GM12878 (cell line): ENCODE measurements at regions not wholly inside any gene's neighbourhood (a gene's known extent, or its start where the extent isn't known, plus 50 kb on each side); places are given as distances from the start of the nearest gene placed in this dataset.

Experiments
- ATAC-seq: fragments of 200-7000 bp; cut with Tn5 transposase; 3 replicates; pipeline ENCODE4 v1.9.1; 2020; ENCODE audit warnings: mild to moderate bottlenecking, moderate library complexity
- BruUV-seq: library from RNA; stranded (reverse); fragments of 400-500 nt; replicated peaks from 2 replicates; lab custom pipeline; 2021; lab: Mats Ljungman, UMichigan
- CTCF ChIA-PET: fragments of 300-600 bp; sonication (Branson Sonifier 250); formaldehyde crosslinking; extraction: SDS; loops from one replicate; lab custom pipeline; 2021; ENCODE audit warnings: inconsistent platforms; lab: Yijun Ruan, JAX
- POLR2A ChIA-PET: fragments of 350-600 bp; formaldehyde crosslinking; extraction: SDS; loops from one replicate; lab custom pipeline; 2021; ENCODE audit warnings: inconsistent platforms; lab: Charles Lee
- RAD21 ChIA-PET: fragments of 300-600 bp; sonication (Branson Sonifier 250); formaldehyde crosslinking; loops from one replicate; lab custom pipeline; 2023; ENCODE audit warnings: antibody characterized with exemption; ENCODE audit not compliant: unreplicated experiment; lab: Charles Lee
- SMC1A ChIA-PET: fragments of 300-600 bp; sonication (Branson Sonifier 250); formaldehyde crosslinking; loops from one replicate; lab custom pipeline; 2023; ENCODE audit not compliant: unreplicated experiment, uncharacterized antibody; lab: Charles Lee
- DNase-seq: peaks from one replicate; pipeline ENCODE4 v3.0.0-alpha.2; 2011; ENCODE audit warnings: low read depth, low spot score
- FAIRE-seq: peaks from 3 replicates; lab custom pipeline; 2011; peaks lifted over from hg19 to GRCh38; lab: Jason Lieb, UNC
- H2AFZ ChIP-seq: 2 replicates; pipeline ENCODE4 v1.6.0; 2011; ENCODE audit warnings: low read depth, low read length, control low read depth; ENCODE audit not compliant: control insufficient read depth
- H3K27ac ChIP-seq: 2 replicates; pipeline ENCODE4 v1.5.1; 2011; ENCODE audit warnings: control low read depth; ENCODE audit not compliant: control insufficient read depth, insufficient read depth
- H3K27me3 ChIP-seq, 2 experiments: replicated peaks in 1 of 2; 2 replicates each; pipeline versions ENCODE4 v1.6.0 to v1.6.1; 2011; ENCODE audit warnings: low read length in 1 of 2; ENCODE audit not compliant: control insufficient read depth in 2 of 2, insufficient read depth in 2 of 2
- H3K36me3 ChIP-seq, 2 experiments: 2 replicates each; pipeline ENCODE4 v1.5.1; 2011; ENCODE audit warnings: low read length in 1 of 2; ENCODE audit not compliant: control insufficient read depth in 2 of 2, insufficient read depth in 2 of 2
- H3K4me1 ChIP-seq: 2 replicates; pipeline ENCODE4 v1.6.1; 2011; ENCODE audit warnings: mild to moderate bottlenecking, low read length, moderate library complexity, mixed read lengths; ENCODE audit not compliant: control insufficient read depth, insufficient read depth
- H3K4me2 ChIP-seq: 2 replicates; pipeline ENCODE4 v1.6.0; 2011; ENCODE audit warnings: control low read depth; ENCODE audit not compliant: control insufficient read depth, insufficient read depth
- H3K4me3 ChIP-seq: fragments of 200-600 bp; sonication (generic); 2 replicates; pipeline ENCODE4 v1.5.1; 2016
- H3K79me2 ChIP-seq: 2 replicates; pipeline ENCODE4 v1.6.0; 2011; ENCODE audit warnings: low read length; ENCODE audit not compliant: control insufficient read depth, insufficient read depth
- H3K9ac ChIP-seq: 2 replicates; pipeline ENCODE4 v1.8.0; 2011; ENCODE audit warnings: low read length, control low read depth, mixed read lengths; ENCODE audit not compliant: control insufficient read depth, insufficient read depth
- H3K9me3 ChIP-seq: replicated peaks from 3 replicates; pipeline ENCODE4 v1.5.1; 2011; ENCODE audit warnings: mild to moderate bottlenecking, low read length; ENCODE audit not compliant: control insufficient read depth, insufficient read depth
- H4K20me1 ChIP-seq: 2 replicates; pipeline ENCODE4 v1.6.0; 2011; ENCODE audit not compliant: control insufficient read depth, insufficient read depth
- BACH1 ChIP-seq: fragments of 450-650 bp; IDR thresholded peaks from 2 replicates; pipeline ENCODE4 v1.6.1; 2017; ENCODE audit warnings: mild to moderate bottlenecking, borderline replicate concordance
- BCLAF1 ChIP-seq: fragments of 450-650 bp; IDR thresholded peaks from 2 replicates; pipeline ENCODE4 v1.6.1; 2017; ENCODE audit warnings: antibody characterized with exemption, mild to moderate bottlenecking, moderate library complexity
- BRCA1 ChIP-seq: IDR thresholded peaks from 2 replicates; pipeline ENCODE4 v1.6.1; 2011; ENCODE audit warnings: low read depth, low read length, improper control_type of control experiment
- CEBPB ChIP-seq, 2 experiments: fragments of 150-350 bp in 1 of 2; IDR thresholded peaks; 2 replicates each; pipeline ENCODE4 v1.6.1; 2012 to 2014; ENCODE audit warnings: low read depth in 2 of 2, low read length in 2 of 2, borderline replicate concordance in 1 of 2, inconsistent platforms in 1 of 2
- CHD2 ChIP-seq: IDR thresholded peaks from 2 replicates; pipeline ENCODE4 v1.6.1; 2011; ENCODE audit warnings: low read depth, low read length, improper control_type of control experiment, borderline replicate concordance
- CREM ChIP-seq: IDR thresholded peaks from 2 replicates; pipeline ENCODE4 v1.6.1; 2014; ENCODE audit warnings: antibody characterized with exemption, low read depth
- ETV6 ChIP-seq, 2 experiments: fragments of 450-650 bp in 1 of 2; IDR thresholded peaks in 1 of 2; conservative IDR thresholded peaks in 1 of 2; 2 replicates each; pipeline ENCODE4 v1.6.1; 2014; ENCODE audit warnings: antibody characterized with exemption in 1 of 2, borderline replicate concordance in 1 of 2, low read depth in 1 of 2, mild to moderate bottlenecking in 1 of 2, moderate library complexity in 1 of 2
- EZH2 ChIP-seq: IDR thresholded peaks from 2 replicates; pipeline ENCODE4 v1.6.1; 2012; ENCODE audit warnings: low read depth, mild to moderate bottlenecking, control low read depth, inconsistent platforms, low read length, borderline replicate concordance; ENCODE audit not compliant: control insufficient read depth
- LARP7 ChIP-seq: fragments of 450-650 bp; IDR thresholded peaks from 2 replicates; pipeline ENCODE4 v1.6.1; 2017; ENCODE audit warnings: mild to moderate bottlenecking
- MYB ChIP-seq: fragments of 150-350 bp; IDR thresholded peaks from 2 replicates; pipeline ENCODE4 v1.6.1; 2014; ENCODE audit warnings: mild to moderate bottlenecking, low read depth, low read length, borderline replicate concordance
- RAD51 ChIP-seq: fragments of 450-650 bp; IDR thresholded peaks from 2 replicates; pipeline ENCODE4 v1.6.1; 2016; ENCODE audit warnings: moderate library complexity, mild to moderate bottlenecking, inconsistent platforms
- RBBP5 ChIP-seq: fragments of 200-600 bp; sonication (generic); conservative IDR thresholded peaks from 2 replicates; pipeline ENCODE4 v1.6.1; 2016
- SMAD1 ChIP-seq: fragments of 450-650 bp; IDR thresholded peaks from 2 replicates; pipeline ENCODE4 v1.6.1; 2018; ENCODE audit warnings: mild to moderate bottlenecking, low read depth; ENCODE audit not compliant: partially characterized antibody
- SMC3 ChIP-seq: IDR thresholded peaks from 2 replicates; pipeline ENCODE4 v1.6.1; 2011; ENCODE audit warnings: low read length, improper control_type of control experiment, borderline replicate concordance
- ZNF24 ChIP-seq: fragments of 450-650 bp; IDR thresholded peaks from 2 replicates; pipeline ENCODE4 v1.6.1; 2017; ENCODE audit warnings: antibody characterized with exemption, mild to moderate bottlenecking
- ZNF592 ChIP-seq: fragments of 450-650 bp; IDR thresholded peaks from 2 replicates; pipeline ENCODE4 v1.6.1; 2017; ENCODE audit warnings: mild to moderate bottlenecking, moderate library complexity
- WGBS: methylation state at CpG from one replicate; pipeline ENCODE4 v1.1.6; 2016; ENCODE audit warnings: low lambda C conversion rate; ENCODE audit not compliant: insufficient replicate concordance, insufficient coverage; ENCODE audit errors: missing lambda C conversion rate; 5-methylcytosine and 5-hydroxymethylcytosine counted together
- in situ Hi-C: fragments of 300-500 bp; cut with MboI; formaldehyde crosslinking; loops from 9 replicates; pipeline ENCODE4 v1.14.3; 2018; ENCODE audit warnings: mixed read lengths
- intact Hi-C: fragments of 100-400 bp; cut with micrococcal nuclease; formaldehyde crosslinking; loops from one replicate; pipeline ENCODE4 v1.14.2; 2022; ENCODE audit not compliant: unreplicated experiment

- TF ChIP-seq ZNF592 (no peak), LARP7 (no peak), ZNF24 (no peak)
- TF ChIP-seq, all 136 proteins: peak for 0
Observed at GRCh38 chr11:70692131-70692530, 293.8 kb downstream of the CTTN start (continued).

- DNase-seq (no peak), FAIRE-seq (no peak), ATAC-seq (no peak)
- BruUV-seq: no TSS peak
- H4K20me1 ChIP-seq: no peaks in the 10 kb centered on the region; the same call in 1 of the 2 replicates
- SMC1A ChIA-PET: no interaction called here
- no peaks in the 10 kb centered on the region for H3K79me2 ChIP-seq
- CTCF ChIA-PET: no interaction called here
- intact Hi-C loops (no loop called here), in situ Hi-C loops (no loop called here)
- no peaks in the 10 kb centered on the region; the same call in 2 of the 3 replicates for H3K9me3 ChIP-seq
- POLR2A ChIA-PET: no interaction called here
- no peaks in the 10 kb centered on the region for H3K4me1 ChIP-seq
- no peak overlapping the region for H2AFZ ChIP-seq
- H3K4me3 ChIP-seq: no peak overlapping the region
- H3K27me3 ChIP-seq: no peaks in the 10 kb centered on the region
- TF ChIP-seq RBBP5 (no peak), CHD2 (no peak), ETV6 (conservative IDR thresholded peaks at IDR 0.05 in 1 of 2, IDR thresholded peaks at IDR 0.05 in 1 of 2; ENCODE audit: borderline replicate concordance in 1 of 2, low read depth in 1 of 2) (no peak), SMC3 (no peak), BRCA1 (no peak), SMAD1 (no peak), CEBPB (IDR thresholded peaks at IDR 0.05; ENCODE audit: borderline replicate concordance in 1 of 2, low read depth in 2 of 2, low read length in 2 of 2) (no peak), CREM (no peak), MYB (no peak), EZH2 (no peak), BCLAF1 (no peak), RAD51 (no peak), BACH1 (no peak)
- RAD21 ChIA-PET: no interaction called here
- no peaks in the 10 kb centered on the region for H3K36me3 ChIP-seq
- no peak overlapping the region for H3K4me2 ChIP-seq
- no peak overlapping the region for H3K27ac ChIP-seq
- H3K9ac ChIP-seq: no peak overlapping the region
- 40% methylated on average over 1 of the region's 1 CpG for WGBS
Observed at GRCh38 chr11:70694371-70694770, 296.0 kb downstream of the CTTN start.
